DND-41 (cell line): ENCODE measurements at regions not wholly inside any gene's neighbourhood (a gene's known extent, or its start where the extent isn't known, plus 50 kb on each side); places are given as distances from the start of the nearest gene placed in this dataset.

Experiments used
- ATAC-seq: fragments of 200-7000 bp; cut with Tn5 transposase; 3 replicates; pipeline ENCODE4 v1.9.1; 2021; ENCODE audit warnings: low read depth; ENCODE audit not compliant: insufficient read depth
- DNase-seq: peaks from one replicate; pipeline ENCODE4 v3.0.0-alpha.2; 2020
- H2AFZ ChIP-seq: 2 replicates; pipeline ENCODE4 v1.6.0; 2012; ENCODE audit warnings: low read depth, low read length
- H3K27ac ChIP-seq: 2 replicates; pipeline ENCODE4 v1.5.1; 2012; ENCODE audit warnings: low read length, inconsistent platforms
- H3K27me3 ChIP-seq: fragments of 200-600 bp; sonication (generic); 2 replicates; pipeline ENCODE4 v1.6.0; 2012; ENCODE audit warnings: low read length, mild to moderate bottlenecking, inconsistent platforms; ENCODE audit not compliant: insufficient read depth, poor library complexity
- H3K36me3 ChIP-seq: 2 replicates; pipeline ENCODE4 v1.5.1; 2012; ENCODE audit warnings: low read length, inconsistent platforms; ENCODE audit not compliant: insufficient read depth
- H3K4me1 ChIP-seq: 2 replicates; pipeline ENCODE4 v1.5.1; 2012; ENCODE audit warnings: mild to moderate bottlenecking, low read length; ENCODE audit not compliant: insufficient read depth
- H3K4me2 ChIP-seq: 2 replicates; pipeline ENCODE4 v1.6.0; 2012; ENCODE audit warnings: mild to moderate bottlenecking, moderate library complexity, low read length, inconsistent platforms; ENCODE audit not compliant: insufficient read depth
- H3K4me3 ChIP-seq, 2 experiments: fragments of 200-600 bp in 1 of 2; shearing (Covaris generic) in 1 of 2; 2 replicates each; pipeline ENCODE4 v1.5.1; 2012 to 2016; ENCODE audit warnings: inconsistent platforms in 2 of 2, low read length in 2 of 2, mild to moderate bottlenecking in 2 of 2, low read depth in 1 of 2, moderate library complexity in 1 of 2
- H3K79me2 ChIP-seq: 2 replicates; pipeline ENCODE4 v1.6.0; 2012; ENCODE audit warnings: low read length, inconsistent platforms; ENCODE audit not compliant: insufficient read depth
- H3K9ac ChIP-seq: 2 replicates; pipeline ENCODE4 v1.6.0; 2012; ENCODE audit warnings: low read depth, mild to moderate bottlenecking, inconsistent platforms, low read length, moderate library complexity
- H3K9me3 ChIP-seq: 2 replicates; pipeline ENCODE4 v1.5.1; 2012; ENCODE audit warnings: low read length, moderate library complexity, mild to moderate bottlenecking, inconsistent platforms; ENCODE audit not compliant: insufficient read depth, severe bottlenecking
- H4K20me1 ChIP-seq: 2 replicates; pipeline ENCODE4 v1.6.0; 2012; ENCODE audit warnings: low read length; ENCODE audit not compliant: insufficient read depth
- EZH2 ChIP-seq: IDR thresholded peaks from 3 replicates; pipeline ENCODE4 v1.6.1; 2012; ENCODE audit warnings: borderline replicate concordance, low read depth, mild to moderate bottlenecking, moderate library complexity, low read length, inconsistent platforms; ENCODE audit not compliant: severe bottlenecking
- TF ChIP-seq, protein P1 (sequence below): IDR thresholded peaks from 2 replicates; pipeline ENCODE4 v1.5.1; 2012; ENCODE audit warnings: borderline replicate concordance, low read length, moderate library complexity, mild to moderate bottlenecking; ENCODE audit not compliant: poor library complexity, severe bottlenecking; ENCODE audit errors: extremely low read depth

DNA sequence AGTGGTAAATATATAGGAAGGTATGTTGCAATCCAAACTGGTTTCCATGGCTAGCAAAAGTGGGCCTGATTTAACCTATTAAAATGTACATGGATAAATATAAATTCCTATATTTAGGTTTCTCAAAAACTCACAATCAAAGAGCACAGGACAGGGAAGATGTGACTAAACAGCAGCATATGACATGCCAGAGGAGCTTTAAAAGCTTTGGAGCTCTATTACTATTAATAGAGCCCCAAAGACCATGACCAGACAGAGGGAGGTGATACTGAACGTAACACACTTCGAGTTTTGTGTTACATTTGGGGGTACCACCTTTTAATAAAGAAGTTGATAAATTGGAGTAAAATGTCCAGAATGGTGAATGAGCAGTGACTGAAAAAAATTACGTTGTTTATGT lies 179.5 kb upstream of the SLC14A2 start:
- TF ChIP-seq EZH2, result no peak
- TF ChIP-seq, protein P1, sequence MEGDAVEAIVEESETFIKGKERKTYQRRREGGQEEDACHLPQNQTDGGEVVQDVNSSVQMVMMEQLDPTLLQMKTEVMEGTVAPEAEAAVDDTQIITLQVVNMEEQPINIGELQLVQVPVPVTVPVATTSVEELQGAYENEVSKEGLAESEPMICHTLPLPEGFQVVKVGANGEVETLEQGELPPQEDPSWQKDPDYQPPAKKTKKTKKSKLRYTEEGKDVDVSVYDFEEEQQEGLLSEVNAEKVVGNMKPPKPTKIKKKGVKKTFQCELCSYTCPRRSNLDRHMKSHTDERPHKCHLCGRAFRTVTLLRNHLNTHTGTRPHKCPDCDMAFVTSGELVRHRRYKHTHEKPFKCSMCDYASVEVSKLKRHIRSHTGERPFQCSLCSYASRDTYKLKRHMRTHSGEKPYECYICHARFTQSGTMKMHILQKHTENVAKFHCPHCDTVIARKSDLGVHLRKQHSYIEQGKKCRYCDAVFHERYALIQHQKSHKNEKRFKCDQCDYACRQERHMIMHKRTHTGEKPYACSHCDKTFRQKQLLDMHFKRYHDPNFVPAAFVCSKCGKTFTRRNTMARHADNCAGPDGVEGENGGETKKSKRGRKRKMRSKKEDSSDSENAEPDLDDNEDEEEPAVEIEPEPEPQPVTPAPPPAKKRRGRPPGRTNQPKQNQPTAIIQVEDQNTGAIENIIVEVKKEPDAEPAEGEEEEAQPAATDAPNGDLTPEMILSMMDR, result no peak
- H3K9me3 ChIP-seq, result no peaks in the 10 kb centered on the region
- H3K27me3 ChIP-seq, result peaks cover 3% of the 10 kb centered on the region
- H3K9ac ChIP-seq, result no peak overlapping the region
- no peak overlapping the region for H3K27ac ChIP-seq
- H3K4me3 ChIP-seq, result no peak overlapping the region
- no peak overlapping the region for H2AFZ ChIP-seq
- ATAC-seq (no peak), DNase-seq (no peak)
- H3K4me2 ChIP-seq, result no peak overlapping the region
- H3K36me3 ChIP-seq, result no peaks in the 10 kb centered on the region
- no peaks in the 10 kb centered on the region for H4K20me1 ChIP-seq
- no peaks in the 10 kb centered on the region for H3K79me2 ChIP-seq
- H3K4me1 ChIP-seq, result no peaks in the 10 kb centered on the region

DNA sequence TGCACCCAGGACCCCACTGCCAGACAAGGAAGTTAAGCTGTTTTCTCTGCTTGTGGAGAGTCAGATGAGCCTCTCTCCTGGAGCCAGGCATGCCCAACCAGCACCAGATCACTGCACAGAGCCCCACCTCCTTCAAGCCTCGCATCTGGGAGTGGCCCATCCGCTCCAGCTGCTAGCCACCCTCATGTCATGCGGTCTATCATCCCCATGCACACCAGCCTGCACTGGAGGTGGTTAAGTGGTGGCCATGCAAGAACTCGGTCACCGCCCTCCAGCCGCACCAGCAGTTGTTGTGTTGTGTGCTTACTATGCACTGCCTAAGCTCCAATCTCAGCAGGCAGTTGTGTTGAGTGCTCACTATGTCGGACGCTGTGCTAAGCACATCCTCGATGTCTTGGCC lies 177.9 kb upstream of the SLC14A2 start:
- H3K9ac ChIP-seq, result no peak overlapping the region
- H3K4me3 ChIP-seq, result no peak overlapping the region
- H2AFZ ChIP-seq, result no peak overlapping the region
- no peaks in the 10 kb centered on the region for H3K79me2 ChIP-seq
- H3K4me2 ChIP-seq, result no peak overlapping the region
- ATAC-seq (no peak), DNase-seq (no peak)
- no peaks in the 10 kb centered on the region for H4K20me1 ChIP-seq
- H3K27ac ChIP-seq, result no peak overlapping the region
- H3K9me3 ChIP-seq, result no peaks in the 10 kb centered on the region
- H3K36me3 ChIP-seq, result no peaks in the 10 kb centered on the region
- H3K27me3 ChIP-seq, result peaks cover 4% of the 10 kb centered on the region
- H3K4me1 ChIP-seq, result no peaks in the 10 kb centered on the region
- no peak for TF ChIP-seq EZH2
- TF ChIP-seq, protein P1, result no peak

DNA sequence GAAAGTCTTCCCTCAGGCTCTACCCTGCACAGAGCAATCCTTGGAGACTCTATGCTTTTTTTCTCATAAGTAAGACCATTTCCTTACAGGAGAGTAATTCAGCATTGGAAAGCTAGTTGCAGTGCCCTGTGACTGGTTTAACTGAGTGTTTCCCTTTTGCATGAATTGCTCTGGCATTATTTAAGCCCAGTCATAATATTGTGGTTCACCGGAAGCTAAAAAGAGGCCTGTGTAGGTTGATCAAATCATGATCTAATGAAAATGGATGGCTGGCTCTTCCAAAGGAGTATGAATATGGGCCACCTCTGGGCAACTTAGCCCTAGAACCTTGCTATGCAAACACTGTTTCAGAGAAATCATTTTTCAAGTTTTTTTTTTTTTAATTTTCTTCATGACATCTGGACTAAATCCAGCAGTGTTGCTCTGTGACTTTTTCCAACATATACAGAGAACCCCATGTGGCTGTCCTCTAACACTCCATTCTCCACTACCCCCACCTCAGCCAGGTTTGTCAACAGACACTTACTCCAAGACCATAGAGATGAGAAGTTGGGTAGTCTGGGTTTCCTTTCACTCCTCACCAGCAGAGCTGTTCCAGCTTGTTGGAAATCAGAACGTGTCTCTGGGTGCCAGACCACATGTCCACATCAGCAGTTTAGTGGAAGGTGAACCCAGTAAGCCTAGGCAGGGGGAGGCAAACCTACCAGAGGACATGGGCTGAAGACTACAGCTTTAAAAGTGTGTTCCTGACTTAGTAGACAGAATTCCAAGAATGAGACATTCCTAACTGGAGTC lies 175.2 kb upstream of the SLC14A2 start:
- Histone ChIP-seq H3K27ac (no peak overlapping the region), H3K9ac (no peak overlapping the region), H3K4me3 (no peak overlapping the region), H2AFZ (no peak overlapping the region), H3K4me2 (no peak overlapping the region), H3K79me2 (no peaks in the 10 kb centered on the region), H3K36me3 (no peaks in the 10 kb centered on the region), H3K27me3 (peaks cover 12% of the 10 kb centered on the region), H3K9me3 (no peaks in the 10 kb centered on the region), H4K20me1 (no peaks in the 10 kb centered on the region), H3K4me1 (no peaks in the 10 kb centered on the region)
- no peak for DNase-seq
- no peak for ATAC-seq
- TF ChIP-seq EZH2, result no peak
- TF ChIP-seq, protein P1, result no peak
